Brain microvascular endothelial cell (primary cell): ENCODE measurements at regions not wholly inside any gene's neighbourhood (a gene's known extent, or its start where the extent isn't known, plus 50 kb on each side); places are given as distances from the start of the nearest gene placed in this dataset.

ENCODE experiments used
- DNase-seq: peaks from one replicate; pipeline ENCODE4 v3.0.0-alpha.2; 2020
- H3K27ac ChIP-seq: fragments of 250-450 bp; sonication (Bioruptor Pico); 2 replicates; pipeline ENCODE4 v1.5.1; 2020; ENCODE audit warnings: mild to moderate bottlenecking, moderate library complexity
- H3K27me3 ChIP-seq: fragments of 250-450 bp; sonication (Bioruptor Pico); replicated peaks from 2 replicates; pipeline ENCODE4 v1.5.1; 2020; ENCODE audit warnings: mild to moderate bottlenecking
- H3K36me3 ChIP-seq: fragments of 250-450 bp; sonication (Bioruptor Pico); replicated peaks from 2 replicates; pipeline ENCODE4 v1.5.1; 2020; ENCODE audit warnings: mild to moderate bottlenecking
- H3K4me3 ChIP-seq: 2 replicates; pipeline ENCODE4 v1.5.1; 2011; ENCODE audit warnings: low read depth, mild to moderate bottlenecking, control low read depth, low read length, moderate library complexity
- in situ Hi-C: cut with HindIII; loops from 2 replicates; pipeline ENCODE4 v1.10.0; 2017; ENCODE audit warnings: low sequenced_read_pairs, low pct_ligation_motif_present
- TF ChIP-seq, protein P1 (sequence below): IDR thresholded peaks from 2 replicates; pipeline ENCODE4 v1.5.1; 2011; ENCODE audit warnings: low read depth, mild to moderate bottlenecking, moderate library complexity, low read length, control low read depth, inconsistent platforms; ENCODE audit errors: missing control alignments

DNA sequence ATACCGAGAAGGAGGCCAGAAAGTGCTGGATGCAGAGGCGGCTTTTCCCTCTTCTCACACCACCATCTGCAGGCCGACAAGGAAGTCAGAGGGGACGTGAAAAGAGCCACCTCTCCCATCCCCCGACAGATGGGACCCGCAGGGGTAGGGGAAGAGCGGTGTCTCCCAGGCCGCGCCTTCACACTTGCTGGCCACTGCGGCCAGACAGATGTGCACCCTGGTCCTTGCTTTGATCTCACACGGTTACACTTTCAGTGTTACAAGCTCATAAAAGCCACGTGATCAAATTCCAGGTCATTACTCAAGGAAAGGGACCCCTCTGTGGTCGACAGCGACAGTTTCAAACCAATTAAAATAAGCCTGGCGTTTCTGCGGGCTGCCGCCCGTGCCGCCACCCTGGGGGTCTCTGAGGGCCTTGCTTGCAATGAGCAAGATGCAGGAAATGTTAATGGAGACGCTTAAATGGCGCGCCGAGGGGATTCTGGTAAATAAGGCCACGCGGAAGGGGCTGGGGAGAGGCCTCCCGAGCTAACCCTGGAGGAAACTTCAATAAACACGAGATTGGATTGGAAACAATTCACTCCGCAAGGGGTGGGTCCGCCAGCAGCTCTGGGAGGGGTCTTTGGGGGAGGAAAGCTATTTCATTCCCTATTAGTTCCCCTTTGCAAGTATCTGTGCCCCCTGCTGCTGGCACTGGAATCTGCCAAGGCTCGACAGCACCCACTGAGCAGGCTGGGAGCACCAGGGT lies 240.9 kb downstream of the ENGASE start:
- no peak overlapping the region for H3K27ac ChIP-seq
- TF ChIP-seq, protein P1, sequence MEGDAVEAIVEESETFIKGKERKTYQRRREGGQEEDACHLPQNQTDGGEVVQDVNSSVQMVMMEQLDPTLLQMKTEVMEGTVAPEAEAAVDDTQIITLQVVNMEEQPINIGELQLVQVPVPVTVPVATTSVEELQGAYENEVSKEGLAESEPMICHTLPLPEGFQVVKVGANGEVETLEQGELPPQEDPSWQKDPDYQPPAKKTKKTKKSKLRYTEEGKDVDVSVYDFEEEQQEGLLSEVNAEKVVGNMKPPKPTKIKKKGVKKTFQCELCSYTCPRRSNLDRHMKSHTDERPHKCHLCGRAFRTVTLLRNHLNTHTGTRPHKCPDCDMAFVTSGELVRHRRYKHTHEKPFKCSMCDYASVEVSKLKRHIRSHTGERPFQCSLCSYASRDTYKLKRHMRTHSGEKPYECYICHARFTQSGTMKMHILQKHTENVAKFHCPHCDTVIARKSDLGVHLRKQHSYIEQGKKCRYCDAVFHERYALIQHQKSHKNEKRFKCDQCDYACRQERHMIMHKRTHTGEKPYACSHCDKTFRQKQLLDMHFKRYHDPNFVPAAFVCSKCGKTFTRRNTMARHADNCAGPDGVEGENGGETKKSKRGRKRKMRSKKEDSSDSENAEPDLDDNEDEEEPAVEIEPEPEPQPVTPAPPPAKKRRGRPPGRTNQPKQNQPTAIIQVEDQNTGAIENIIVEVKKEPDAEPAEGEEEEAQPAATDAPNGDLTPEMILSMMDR, result no peak
- no peak for DNase-seq
- H3K4me3 ChIP-seq, result no peak overlapping the region
- H3K36me3 ChIP-seq, result no peaks in the 10 kb centered on the region
- H3K27me3 ChIP-seq, result no peaks in the 10 kb centered on the region
- in situ Hi-C loops, result no loop called here

DNA sequence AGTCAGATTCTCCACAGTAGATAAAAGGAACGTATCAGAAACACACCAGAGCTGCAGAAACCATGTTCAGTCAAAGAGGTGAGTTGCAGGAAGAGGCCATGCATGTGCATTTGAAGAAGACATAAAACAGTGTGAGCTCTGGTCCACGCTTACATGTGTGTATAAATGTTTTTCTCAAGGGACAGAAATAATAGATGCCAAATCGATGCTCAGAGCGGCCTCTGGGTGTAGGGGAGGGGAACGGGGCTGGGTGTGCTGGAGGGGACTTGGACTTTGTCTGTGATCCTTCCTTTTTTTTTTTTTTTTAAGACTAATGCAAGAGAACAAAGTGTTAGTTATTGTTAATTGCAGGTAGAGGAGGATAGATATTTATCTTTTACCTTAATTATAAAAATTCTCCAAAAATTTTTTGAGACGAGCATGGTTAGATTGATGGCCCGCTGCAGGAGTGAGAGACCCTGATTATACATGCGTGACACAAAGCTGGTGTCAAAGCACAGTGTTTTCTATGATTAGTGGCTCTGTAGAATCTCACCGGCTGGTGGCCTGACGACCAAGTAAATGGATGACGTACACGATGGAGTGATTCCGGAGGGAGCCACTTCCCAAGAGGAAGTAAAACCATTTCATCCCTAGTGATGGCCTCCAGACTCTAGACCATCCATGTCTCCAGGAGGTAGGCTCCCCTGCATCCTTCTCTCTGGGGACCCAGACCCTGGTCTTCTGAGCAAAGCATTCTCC lies 240.2 kb downstream of the ENGASE start:
- no peaks in the 10 kb centered on the region for H3K27me3 ChIP-seq
- in situ Hi-C loops, result no loop called here
- TF ChIP-seq, protein P1, result no peak

DNA sequence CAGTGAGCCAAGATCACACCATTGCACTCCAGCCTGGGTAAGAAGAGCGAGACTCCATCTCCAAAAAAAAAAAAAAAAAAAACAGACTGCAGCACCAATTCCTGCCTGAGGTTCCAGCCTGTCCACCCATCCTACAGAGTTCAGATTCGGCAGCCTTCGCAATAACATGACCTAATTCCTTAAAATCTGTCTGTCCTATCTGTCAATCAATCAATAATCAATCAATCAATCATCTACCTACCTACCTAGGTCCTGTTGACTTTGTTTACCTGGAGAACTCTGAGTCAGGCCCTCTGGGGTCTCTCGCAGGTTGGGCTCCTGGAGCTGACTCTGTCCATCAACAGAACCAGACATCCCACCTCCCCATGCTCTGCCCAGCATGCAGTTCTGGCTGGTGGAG lies 236.7 kb downstream of the ENGASE start:
- no peak for DNase-seq
- in situ Hi-C loops, result no loop called here
- no peaks in the 10 kb centered on the region for H3K27me3 ChIP-seq
- H3K27ac ChIP-seq, result no peak overlapping the region
- TF ChIP-seq, protein P1, result no peak
- no peak overlapping the region for H3K4me3 ChIP-seq
- H3K36me3 ChIP-seq, result no peaks in the 10 kb centered on the region

More for the DNA sequence above, 240.2 kb downstream of the ENGASE start:
- Histone ChIP-seq H3K4me3 (no peak overlapping the region), H3K27ac (no peak overlapping the region), H3K36me3 (no peaks in the 10 kb centered on the region)
- no peak for DNase-seq

DNA sequence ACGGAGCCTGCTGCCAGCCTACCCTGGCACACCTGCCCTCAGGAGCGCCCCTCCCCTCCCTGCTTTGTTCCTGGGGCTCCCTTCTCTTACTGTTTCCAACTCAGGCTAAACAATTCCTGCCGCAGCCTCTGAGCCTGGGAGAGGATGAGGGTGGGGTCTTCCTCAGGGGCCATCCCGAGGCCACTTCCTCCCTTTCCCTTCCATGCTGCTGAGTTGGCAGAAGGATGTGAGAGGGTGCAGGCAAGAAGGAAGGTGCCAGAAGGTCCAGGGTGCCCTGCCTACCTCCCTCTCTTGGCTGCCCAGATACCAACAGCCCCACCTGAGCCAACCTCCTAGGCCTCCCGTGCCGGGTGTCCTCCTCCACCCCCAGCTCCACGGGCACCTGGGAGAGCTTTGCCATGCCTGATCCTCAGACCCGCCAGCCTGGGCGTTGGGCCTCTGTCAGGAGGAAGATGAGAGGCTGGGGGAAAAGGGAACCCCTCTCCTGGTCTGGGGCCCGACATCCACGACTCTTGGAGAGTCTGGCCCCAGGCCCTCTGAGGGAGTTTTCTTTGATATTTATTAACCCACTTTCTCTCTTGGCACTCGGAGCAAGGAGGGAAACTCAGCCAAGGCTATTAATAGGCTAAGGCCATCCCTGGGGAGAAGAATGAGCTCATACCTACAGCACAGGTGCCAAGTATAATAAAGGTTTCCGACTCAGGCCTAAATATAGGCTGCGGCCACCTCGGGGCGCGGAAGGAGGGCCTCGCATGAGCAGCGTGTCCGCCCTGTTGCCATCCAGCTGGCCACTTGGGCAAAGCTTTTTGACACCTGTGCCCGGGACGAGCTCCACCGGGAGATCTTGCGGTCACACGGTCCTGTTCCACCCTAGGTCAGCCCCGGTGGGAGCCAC lies 232.0 kb downstream of the ENGASE start:
- Histone ChIP-seq H3K27me3 (no peaks in the 10 kb centered on the region), H3K36me3 (no peaks in the 10 kb centered on the region), H3K4me3 (no peak overlapping the region), H3K27ac (no peak overlapping the region)
- in situ Hi-C loops, result no loop called here
- TF ChIP-seq, protein P1, result no peak
- no peak for DNase-seq

DNA sequence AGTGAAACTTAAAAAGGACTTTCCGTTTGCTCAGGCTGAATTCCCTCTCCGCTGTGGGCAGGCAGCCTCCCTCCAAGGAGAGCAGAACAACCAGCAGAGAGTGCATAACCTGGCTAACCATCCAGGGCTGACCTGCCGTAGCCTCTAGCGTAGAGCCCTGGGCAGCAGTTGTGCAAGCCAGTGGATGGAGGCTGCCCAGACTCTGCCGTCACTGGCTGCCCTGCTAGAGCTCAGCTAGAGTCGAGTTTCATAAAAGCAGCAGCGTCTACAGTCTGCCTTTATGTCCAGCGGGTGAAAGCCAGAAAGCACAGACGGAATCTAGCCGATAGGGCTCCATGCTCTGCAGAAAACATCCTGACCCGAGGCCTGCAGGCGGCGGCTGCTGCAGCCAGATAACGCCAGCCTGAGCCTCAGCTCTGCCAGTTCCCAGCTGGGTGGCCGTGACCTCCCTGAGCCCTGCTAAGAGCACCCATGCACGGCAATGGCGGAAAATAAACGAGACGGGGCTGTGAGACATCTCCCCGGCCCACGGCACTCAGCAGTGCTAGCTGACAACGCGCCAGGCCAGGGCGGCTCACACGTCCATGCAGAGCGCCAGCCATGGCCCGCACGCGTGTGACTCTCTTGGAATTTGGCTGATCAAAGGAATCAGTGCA lies 231.3 kb downstream of the ENGASE start:
- Histone ChIP-seq H3K4me3 (no peak overlapping the region), H3K36me3 (no peaks in the 10 kb centered on the region), H3K27ac (no peak overlapping the region), H3K27me3 (no peaks in the 10 kb centered on the region)
- TF ChIP-seq, protein P1, result no peak
- DNase-seq, result no peak
- in situ Hi-C loops, result no loop called here
